A549 (cell line): ENCODE measurements at regions not wholly inside any gene's neighbourhood (a gene's known extent, or its start where the extent isn't known, plus 50 kb on each side); places are given as distances from the start of the nearest gene placed in this dataset.

ENCODE experiments used
- ATAC-seq, 2 experiments: fragments of 200-7000 bp in 1 of 2; fragments of >200 bp in 1 of 2; cut with Nextera tagmentation in 1 of 2; cut with Tn5 transposase in 1 of 2; 3 replicates each; pipeline versions ENCODE4 v1.8.0 to v1.9.1; 2018 to 2020; ENCODE audit warnings: mild to moderate bottlenecking in 1 of 2, moderate library complexity in 1 of 2
- CTCF ChIA-PET: fragments of 300-600 bp; sonication (Branson Sonifier 250); formaldehyde crosslinking; extraction: SDS; loops from one replicate; lab custom pipeline; 2021; ENCODE audit warnings: antibody characterized with exemption, inconsistent platforms; lab: Yijun Ruan, JAX
- POLR2A ChIA-PET: fragments of 350-600 bp; formaldehyde crosslinking; extraction: SDS; loops from one replicate; lab custom pipeline; 2021; ENCODE audit warnings: antibody characterized with exemption, inconsistent platforms; lab: Yijun Ruan, JAX
- DNase-seq, 2 experiments: peaks; one replicate each; pipeline versions ENCODE4 v3.0.0 to v3.0.0-alpha.2; 2011 to 2016; ENCODE audit warnings: low read depth in 1 of 2, low spot score in 1 of 2
- FAIRE-seq: peaks from 2 replicates; lab custom pipeline; 2011; peaks lifted over from hg19 to GRCh38; lab: Jason Lieb, UNC
- H3K27ac ChIP-seq, 2 experiments: fragments of >200 bp; sonication (Bioruptor Twin); formaldehyde crosslinking; 3 replicates each; pipeline ENCODE4 v1.5.1; 2016 to 2017
- H3K4me1 ChIP-seq: fragments of >200 bp; sonication (Bioruptor Twin); formaldehyde crosslinking; 3 replicates; pipeline ENCODE4 v1.6.1; 2016
- H3K4me2 ChIP-seq: fragments of >200 bp; sonication (Bioruptor Twin); formaldehyde crosslinking; 3 replicates; pipeline ENCODE4 v1.6.1; 2016
- H3K4me3 ChIP-seq: fragments of >200 bp; sonication (Bioruptor Twin); formaldehyde crosslinking; 3 replicates; pipeline ENCODE4 v1.5.1; 2016
- H3K9me3 ChIP-seq: fragments of >200 bp; sonication (Bioruptor Twin); formaldehyde crosslinking; 3 replicates; pipeline ENCODE4 v1.6.1; 2016
- ATOH8 ChIP-seq: fragments of 250-450 bp; sonication (Bioruptor Pico); IDR thresholded peaks from 2 replicates; pipeline ENCODE4 v1.5.0; 2020; ENCODE audit warnings: low read depth, mild to moderate bottlenecking, moderate library complexity
- BCL3 ChIP-seq: fragments of >200 bp; sonication (Bioruptor Twin); formaldehyde crosslinking; IDR thresholded peaks from 3 replicates; pipeline ENCODE4 v1.6.1; 2016
- BHLHE40 ChIP-seq: IDR thresholded peaks from 2 replicates; pipeline ENCODE4 v1.6.1; 2012; ENCODE audit warnings: low read depth, low read length, inconsistent platforms
- CBX8 ChIP-seq: fragments of 200-600 bp; sonication (generic); IDR thresholded peaks from 2 replicates; pipeline ENCODE4 v1.6.1; 2016
- CEBPB ChIP-seq, 2 experiments: fragments of >200 bp in 1 of 2; sonication (Bioruptor Twin) in 1 of 2; formaldehyde crosslinking in 1 of 2; IDR thresholded peaks; 2 replicates each; pipeline ENCODE4 v1.6.1; 2012 to 2016
- CTCF ChIP-seq: fragments of >200 bp; sonication (Bioruptor Twin); formaldehyde crosslinking; IDR thresholded peaks from 3 replicates; pipeline ENCODE4 v1.5.1; 2016
- ESRRA ChIP-seq: fragments of 150-350 bp; IDR thresholded peaks from 2 replicates; pipeline ENCODE4 v1.6.1; 2014; ENCODE audit warnings: mild to moderate bottlenecking, low read length, borderline replicate concordance
- FOSL2 ChIP-seq, 2 experiments: fragments of 450-650 bp in 1 of 2; fragments of >200 bp in 1 of 2; sonication (Bioruptor Twin) in 1 of 2; formaldehyde crosslinking; IDR thresholded peaks; 2 replicates each; pipeline versions ENCODE4 v1.5.0 to v1.6.1; 2016 to 2020; ENCODE audit warnings: mild to moderate bottlenecking in 1 of 2, moderate library complexity in 1 of 2
- GATA3 ChIP-seq: IDR thresholded peaks from 2 replicates; pipeline ENCODE4 v1.6.1; 2012; ENCODE audit warnings: borderline replicate concordance
- HDAC2 ChIP-seq: fragments of 200-600 bp; sonication (generic); IDR thresholded peaks from 2 replicates; pipeline ENCODE4 v1.6.1; 2016
- HEYL ChIP-seq: fragments of 250-450 bp; sonication (Bioruptor Pico); IDR thresholded peaks from 2 replicates; pipeline ENCODE4 v1.8.0; 2021; ENCODE audit warnings: mild to moderate bottlenecking, moderate library complexity
- HOXB5 ChIP-seq: fragments of 250-450 bp; sonication (Bioruptor Pico); IDR thresholded peaks from 2 replicates; pipeline ENCODE4 v1.5.0; 2020; ENCODE audit warnings: mild to moderate bottlenecking, moderate library complexity
- JUN ChIP-seq, 2 experiments: fragments of >200 bp; sonication (Bioruptor Twin); formaldehyde crosslinking; IDR thresholded peaks; 2 replicates in 1 of 2; 3 replicates in 1 of 2; pipeline ENCODE4 v1.6.1; 2016 to 2017
- JUNB ChIP-seq: fragments of >200 bp; sonication (Bioruptor Twin); formaldehyde crosslinking; IDR thresholded peaks from 2 replicates; pipeline ENCODE4 v1.6.1; 2016
- KDM1A ChIP-seq: fragments of 200-600 bp; sonication (generic); IDR thresholded peaks from 2 replicates; pipeline ENCODE4 v1.6.1; 2016; ENCODE audit warnings: low read depth, mild to moderate bottlenecking
- MAX ChIP-seq: IDR thresholded peaks from 2 replicates; pipeline ENCODE4 v1.6.1; 2012
- MAZ ChIP-seq: fragments of 150-350 bp; IDR thresholded peaks from 2 replicates; pipeline ENCODE4 v1.6.1; 2014; ENCODE audit warnings: antibody characterized with exemption, low read depth, low read length, borderline replicate concordance
- NPAS2 ChIP-seq: fragments of 250-450 bp; sonication (Bioruptor Pico); IDR thresholded peaks from 2 replicates; pipeline ENCODE4 v1.8.0; 2022; ENCODE audit warnings: mild to moderate bottlenecking, moderate library complexity, borderline replicate concordance
- NR3C1 ChIP-seq: fragments of >200 bp; sonication (Bioruptor Twin); formaldehyde crosslinking; IDR thresholded peaks from 3 replicates; pipeline ENCODE4 v1.6.1; 2017
- POLR2AphosphoS2 ChIP-seq: conservative IDR thresholded peaks from 2 replicates; pipeline ENCODE4 v1.6.1; 2012; ENCODE audit warnings: low read length, improper control_type of control experiment, inconsistent platforms
- RARB ChIP-seq: fragments of 250-450 bp; sonication (Bioruptor Pico); IDR thresholded peaks from 2 replicates; pipeline ENCODE4 v1.8.0; 2021; ENCODE audit warnings: mild to moderate bottlenecking, moderate library complexity
- RCOR1 ChIP-seq: fragments of 150-350 bp; IDR thresholded peaks from 2 replicates; pipeline ENCODE4 v1.6.1; 2014; ENCODE audit warnings: antibody characterized with exemption, low read length, low read depth
- SMC3 ChIP-seq: fragments of >200 bp; sonication (Bioruptor Twin); formaldehyde crosslinking; IDR thresholded peaks from 3 replicates; pipeline ENCODE4 v1.6.1; 2018; ENCODE audit warnings: inconsistent platforms
- TFCP2L1 ChIP-seq: fragments of 250-450 bp; sonication (Bioruptor Pico); IDR thresholded peaks from 2 replicates; pipeline ENCODE4 v1.5.0; 2021; ENCODE audit warnings: mild to moderate bottlenecking
- ZNF302 ChIP-seq: fragments of 250-450 bp; sonication (Bioruptor Pico); IDR thresholded peaks from 2 replicates; pipeline ENCODE4 v1.9.0; 2021; ENCODE audit warnings: inconsistent platforms, mild to moderate bottlenecking, moderate library complexity
- WGBS: methylation state at CpG from one replicate; pipeline ENCODE4 v1.1.6; 2017; ENCODE audit errors: missing lambda C conversion rate; 5-methylcytosine and 5-hydroxymethylcytosine counted together

GRCh38 chr5:68657055-68657961 lies 436.5 kb upstream of the SLC30A5 start:
- DNase-seq (no peak), FAIRE-seq (no peak), ATAC-seq (no peak)
- Histone ChIP-seq H3K27ac (peak overlapping the region in 1 of 2 experiments; percentile 29; a peak in 1 of 6 replicates), H3K4me1 (peaks cover 9% of the 10 kb centered on the region; the same call in 2 of the 3 replicates), H3K4me2 (no peak overlapping the region), H3K4me3 (no peak overlapping the region), H3K9me3 (no peaks in the 10 kb centered on the region)
- POLR2A ChIA-PET: no interaction called here
- CTCF ChIA-PET: interaction anchor here (0.5 to 1.7 kb wide), 3 partner anchors 14 to 371 kb away, joined by 3 to 5 read pairs (median 4); no protein-coding TSS in a partner anchor
- WGBS: 20% methylated on average over 5 of the region's 5 CpGs
- TF ChIP-seq RARB (CRISPR knock-in tag) (no peak), SMC3 (no peak), MAZ (no peak), NPAS2 (CRISPR knock-in tag) (no peak), CTCF (no peak), MAX (no peak), CBX8 (no peak), JUNB (no peak), BCL3 (no peak), BHLHE40 (no peak), ZNF302 (CRISPR knock-in tag) (no peak), GATA3 (no peak), ESRRA (no peak), POLR2AphosphoS2 (no peak), HEYL (CRISPR knock-in tag) (no peak), FOSL2 (IDR thresholded peaks at IDR 0.05) (no peak), FOSL2 (CRISPR knock-in tag; IDR thresholded peaks at IDR 0.05) (no peak), TFCP2L1 (CRISPR knock-in tag) (no peak)

- no peaks in the 10 kb centered on the region for H3K9me3 ChIP-seq
- FAIRE-seq (no peak), ATAC-seq (no peak), DNase-seq (no peak)
- 84% methylated on average over 4 of the region's 4 CpGs for WGBS
- H3K27ac ChIP-seq: no peak overlapping the region
- H3K4me3 ChIP-seq: no peak overlapping the region
- TF ChIP-seq BHLHE40: no peak
- no peak for TF ChIP-seq ATOH8
- ChIA-PET CTCF (no interaction called here), POLR2A (no interaction called here)
- no peaks in the 10 kb centered on the region for H3K4me1 ChIP-seq
- H3K4me2 ChIP-seq: no peak overlapping the region
Observed at GRCh38 chr5:68658810-68659372, 434.9 kb upstream of the SLC30A5 start.

- Histone ChIP-seq H3K9me3 (no peaks in the 10 kb centered on the region), H3K4me3 (no peak overlapping the region), H3K4me1 (no peaks in the 10 kb centered on the region), H3K27ac (no peak overlapping the region), H3K4me2 (no peak overlapping the region)
- 59% methylated on average over 3 of the region's 3 CpGs for WGBS
- DNase-seq: no peak
- FAIRE-seq: no peak
- CTCF ChIA-PET: no interaction called here
- ATAC-seq: no peak
- POLR2A ChIA-PET: no interaction called here
- TF ChIP-seq HOXB5 (CRISPR knock-in tag) (no peak), CEBPB (IDR thresholded peaks at IDR 0.05) (no peak), RCOR1 (no peak), JUNB (no peak), JUN (IDR thresholded peaks at IDR 0.05) (no peak), HDAC2 (no peak), NR3C1 (no peak), KDM1A (no peak)
Observed at GRCh38 chr5:68659881-68660280, 433.9 kb upstream of the SLC30A5 start.
